Stromal cell of bone marrow (primary cell): ENCODE measurements at regions not wholly inside any gene's neighbourhood (a gene's known extent, or its start where the extent isn't known, plus 50 kb on each side); places are given as distances from the start of the nearest gene placed in this dataset.

Experiments used
- DNase-seq: peaks from one replicate; pipeline ENCODE4 v3.0.0-alpha.2; 2012; ENCODE audit warnings: low read depth

DNA sequence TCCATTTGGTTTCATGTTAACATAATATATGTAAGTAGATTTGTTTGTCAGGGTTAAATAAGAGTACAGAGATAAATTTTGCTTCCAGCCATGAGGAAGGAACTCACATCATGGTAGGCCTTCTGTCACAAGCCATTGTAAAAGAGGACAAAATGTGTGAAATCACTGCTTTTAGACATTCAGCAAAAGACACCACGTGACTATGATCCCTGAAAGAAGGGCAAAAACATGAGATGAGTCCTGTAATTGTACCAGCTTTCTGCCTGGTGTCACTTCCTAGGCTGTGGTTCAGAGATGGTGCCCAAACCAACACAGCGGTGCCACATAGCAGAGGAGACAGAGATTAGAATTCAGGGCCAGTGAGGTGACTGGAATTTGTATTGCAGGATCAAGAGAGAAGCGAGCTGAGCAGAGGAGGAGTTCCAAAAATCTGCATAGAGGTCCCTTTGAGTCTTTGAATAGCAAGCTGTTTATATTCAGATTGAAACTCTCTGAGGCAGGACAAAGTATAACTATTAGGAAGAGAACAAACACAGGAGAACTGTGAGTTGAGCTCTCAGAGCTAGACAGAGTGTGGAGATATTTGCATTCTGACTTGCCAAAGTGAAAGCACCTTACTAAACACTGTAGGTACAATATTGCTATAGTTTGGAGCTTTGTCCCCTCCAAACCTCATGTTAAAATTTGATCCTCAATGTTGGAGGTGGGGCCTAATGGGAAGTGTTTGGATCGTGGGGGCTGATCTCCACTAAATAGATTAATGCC, 52.6 kb upstream of the PDE7B start:
- DNase-seq, result no peak
